ENCODE measurements at regions not wholly inside any gene's neighbourhood (a gene's known extent, or its start where the extent isn't known, plus 50 kb on each side); places are given as distances from the start of the nearest gene placed in this dataset.
"Not testable (repeated sequence)": the region's sequence is repeated elsewhere in the genome, so short reads cannot be mapped to it uniquely, and the experiment has no call there.

- no peak for DNase-seq
These were observed 1049.5 kb upstream of the ACO1 start for GRCh38 chr9:31334837-31335528.

- no peak for DNase-seq
These were observed 1048.8 kb upstream of the ACO1 start for GRCh38 chr9:31335529-31336234.

GRCh38 chr9:31336386-31336785 is 1048.1 kb upstream of the ACO1 start:
- no peak for DNase-seq

- no peak for DNase-seq
These were observed 1047.6 kb upstream of the ACO1 start for GRCh38 chr9:31336841-31337240.

- DNase-seq: no peak
These were observed 1037.3 kb upstream of the ACO1 start for GRCh38 chr9:31347082-31347617.

- no peak for DNase-seq
These were observed 1029.1 kb upstream of the ACO1 start for GRCh38 chr9:31355159-31355882.

GRCh38 chr9:31355965-31356364 is 1028.5 kb upstream of the ACO1 start:
- no peak for DNase-seq

GRCh38 chr9:31359071-31359470 is 1025.4 kb upstream of the ACO1 start:
- no peak for DNase-seq

- DNase-seq: no peak
These were observed 1020.3 kb upstream of the ACO1 start for GRCh38 chr9:31364171-31364570.

- DNase-seq: no peak
These were observed 1011.5 kb upstream of the ACO1 start for GRCh38 chr9:31372799-31373587.

GRCh38 chr9:31377358-31377757 is 1007.1 kb upstream of the ACO1 start:
- no peak for DNase-seq

- no peak for DNase-seq
These were observed 995.8 kb upstream of the ACO1 start for GRCh38 chr9:31388660-31389059.

GRCh38 chr9:31389075-31389474 is 995.4 kb upstream of the ACO1 start:
- DNase-seq: no peak

- no peak for DNase-seq
These were observed 993.9 kb upstream of the ACO1 start for GRCh38 chr9:31390403-31391025.

- no peak for DNase-seq
These were observed 991.2 kb upstream of the ACO1 start for GRCh38 chr9:31393240-31393639.

- DNase-seq: no peak
These were observed 990.4 kb upstream of the ACO1 start for GRCh38 chr9:31394015-31394473.

GRCh38 chr9:31412081-31412480 is 972.4 kb upstream of the ACO1 start:
- DNase-seq: no peak

GRCh38 chr9:31415164-31415563 is 969.3 kb upstream of the ACO1 start:
- DNase-seq: no peak

- no peak for DNase-seq
These were observed 966.0 kb upstream of the ACO1 start for GRCh38 chr9:31418419-31418818.

- DNase-seq: not testable (repeated sequence)
These were observed 940.6 kb upstream of the ACO1 start for GRCh38 chr9:31443630-31444457.

- no peak for DNase-seq
These were observed 939.1 kb upstream of the ACO1 start for GRCh38 chr9:31445357-31445756.

Measured in activated CD4-positive, CD25-positive, alpha-beta regulatory T cell treated with anti-CD3 and anti-CD28 coated beads, Interleukin-2, amount 50 U/mL, for 72 hours (primary cell).